Progenitor cell of endocrine pancreas (in vitro differentiated cells): ENCODE measurements at regions not wholly inside any gene's neighbourhood (a gene's known extent, or its start where the extent isn't known, plus 50 kb on each side); places are given as distances from the start of the nearest gene placed in this dataset.

Experiments used
- DNase-seq: peaks from one replicate; pipeline ENCODE4 v3.0.0; 2021; ENCODE audit warnings: low spot score; ENCODE audit not compliant: unreplicated experiment
- H3K27ac Mint-ChIP-seq: 2 replicates; pipeline ENCODE4 v1.8.0; 2021; ENCODE audit warnings: mild to moderate bottlenecking, moderate library complexity, mixed read lengths
- H3K27me3 Mint-ChIP-seq: 2 replicates; pipeline ENCODE4 v1.8.0; 2021; ENCODE audit warnings: mixed read lengths
- H3K36me3 Mint-ChIP-seq: 2 replicates; pipeline ENCODE4 v1.8.0; 2022; ENCODE audit warnings: mixed read lengths; ENCODE audit not compliant: insufficient read depth
- H3K4me1 Mint-ChIP-seq: 2 replicates; pipeline ENCODE4 v1.8.0; 2021; ENCODE audit warnings: low read depth, mixed read lengths
- H3K4me3 Mint-ChIP-seq: 2 replicates; pipeline ENCODE4 v1.8.0; 2021; ENCODE audit warnings: low read depth, mild to moderate bottlenecking, moderate library complexity, mixed read lengths
- H3K9me3 Mint-ChIP-seq: 2 replicates; pipeline ENCODE4 v1.8.0; 2021; ENCODE audit warnings: low read depth, mixed read lengths
- TF ChIP-seq, protein P1 (sequence below): fragments of 200-600 bp; sonication (generic); IDR thresholded peaks from one replicate; pipeline ENCODE4 v1.5.0; 2021; ENCODE audit warnings: antibody characterized with exemption, mild to moderate bottlenecking; ENCODE audit not compliant: unreplicated experiment

DNA sequence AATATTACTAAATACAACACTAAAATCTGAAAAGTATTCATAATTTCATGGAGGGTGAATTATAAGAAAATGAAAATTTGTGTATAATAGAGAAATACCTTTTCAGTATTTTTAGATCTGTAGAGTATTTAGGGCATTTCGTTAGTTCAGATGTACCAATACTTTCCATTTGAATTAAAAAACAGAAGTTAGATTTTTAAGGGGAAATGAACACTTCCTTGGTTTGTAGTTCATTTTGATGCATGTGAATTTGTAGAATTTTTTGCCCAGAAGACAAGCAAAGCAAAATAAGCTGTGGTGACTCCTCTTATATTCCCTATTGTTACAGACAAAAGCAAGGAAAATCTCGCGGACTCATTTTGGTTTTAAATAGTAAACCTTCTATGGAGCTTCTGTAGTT is 209.0 kb upstream of the RPS23 start:
- Mint-ChIP-seq H3K9me3 (peaks cover 2% of the 10 kb centered on the region), H3K4me3 (no peak overlapping the region), H3K4me1 (peaks cover 7% of the 10 kb centered on the region), H3K36me3 (no peaks in the 10 kb centered on the region), H3K27me3 (no peaks in the 10 kb centered on the region), H3K27ac (no peak overlapping the region)
- no peak for DNase-seq
- TF ChIP-seq, protein P1, sequence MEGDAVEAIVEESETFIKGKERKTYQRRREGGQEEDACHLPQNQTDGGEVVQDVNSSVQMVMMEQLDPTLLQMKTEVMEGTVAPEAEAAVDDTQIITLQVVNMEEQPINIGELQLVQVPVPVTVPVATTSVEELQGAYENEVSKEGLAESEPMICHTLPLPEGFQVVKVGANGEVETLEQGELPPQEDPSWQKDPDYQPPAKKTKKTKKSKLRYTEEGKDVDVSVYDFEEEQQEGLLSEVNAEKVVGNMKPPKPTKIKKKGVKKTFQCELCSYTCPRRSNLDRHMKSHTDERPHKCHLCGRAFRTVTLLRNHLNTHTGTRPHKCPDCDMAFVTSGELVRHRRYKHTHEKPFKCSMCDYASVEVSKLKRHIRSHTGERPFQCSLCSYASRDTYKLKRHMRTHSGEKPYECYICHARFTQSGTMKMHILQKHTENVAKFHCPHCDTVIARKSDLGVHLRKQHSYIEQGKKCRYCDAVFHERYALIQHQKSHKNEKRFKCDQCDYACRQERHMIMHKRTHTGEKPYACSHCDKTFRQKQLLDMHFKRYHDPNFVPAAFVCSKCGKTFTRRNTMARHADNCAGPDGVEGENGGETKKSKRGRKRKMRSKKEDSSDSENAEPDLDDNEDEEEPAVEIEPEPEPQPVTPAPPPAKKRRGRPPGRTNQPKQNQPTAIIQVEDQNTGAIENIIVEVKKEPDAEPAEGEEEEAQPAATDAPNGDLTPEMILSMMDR = no peak

DNA sequence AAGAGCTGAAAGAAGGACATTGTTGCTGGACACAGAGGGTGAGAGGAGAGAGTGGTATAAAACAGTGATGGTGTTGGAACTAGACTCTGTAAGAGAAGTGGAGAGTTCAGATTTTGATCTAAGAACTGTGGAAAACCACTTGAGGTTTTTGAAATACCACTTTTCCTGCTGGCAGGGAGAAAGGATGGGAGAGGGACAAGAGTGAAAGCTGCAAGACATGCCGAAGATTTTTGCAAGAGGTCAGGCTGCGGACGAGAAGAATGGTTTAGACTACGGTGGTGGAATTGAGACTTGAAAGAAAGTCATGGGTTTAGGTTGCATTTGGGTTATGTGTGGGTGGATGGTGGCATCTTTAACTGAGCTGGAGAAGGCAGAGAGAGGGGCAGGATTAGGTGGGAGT is 202.2 kb upstream of the RPS23 start:
- H3K27me3 Mint-ChIP-seq = no peaks in the 10 kb centered on the region

DNA sequence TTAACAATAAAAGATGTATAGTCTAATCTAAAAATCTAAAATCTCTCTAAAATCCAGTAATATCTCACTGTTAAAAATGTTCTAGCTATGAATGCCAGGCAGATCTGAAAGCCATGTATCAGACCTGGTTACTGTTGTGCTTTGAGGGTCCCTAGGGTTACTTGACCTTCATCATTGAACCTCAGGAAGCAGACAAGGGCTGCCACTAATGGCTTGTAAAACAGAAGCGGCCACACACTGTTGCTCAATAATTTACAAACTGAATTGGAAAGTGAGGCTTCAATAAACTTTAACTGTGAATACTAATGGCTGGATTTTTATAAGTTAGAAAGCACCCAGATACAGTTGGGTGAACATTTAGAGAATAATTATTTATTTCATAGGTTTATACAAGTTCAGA is 198.0 kb upstream of the RPS23 start:
- no peaks in the 10 kb centered on the region for H3K36me3 Mint-ChIP-seq
- no peaks in the 10 kb centered on the region for H3K27me3 Mint-ChIP-seq
- TF ChIP-seq, protein P1 = no peak
- H3K4me1 Mint-ChIP-seq = peaks cover 16% of the 10 kb centered on the region
- no peak for DNase-seq
- H3K27ac Mint-ChIP-seq = no peak overlapping the region
- no peaks in the 10 kb centered on the region for H3K9me3 Mint-ChIP-seq
- H3K4me3 Mint-ChIP-seq = no peak overlapping the region

More for the DNA sequence above, 202.2 kb upstream of the RPS23 start:
- DNase-seq = no peak
- TF ChIP-seq, protein P1 = no peak
- H3K4me3 Mint-ChIP-seq = no peak overlapping the region
- H3K27ac Mint-ChIP-seq = no peak overlapping the region
- peaks cover 2% of the 10 kb centered on the region for H3K9me3 Mint-ChIP-seq
- no peaks in the 10 kb centered on the region for H3K36me3 Mint-ChIP-seq
- peaks cover 11% of the 10 kb centered on the region for H3K4me1 Mint-ChIP-seq

DNA sequence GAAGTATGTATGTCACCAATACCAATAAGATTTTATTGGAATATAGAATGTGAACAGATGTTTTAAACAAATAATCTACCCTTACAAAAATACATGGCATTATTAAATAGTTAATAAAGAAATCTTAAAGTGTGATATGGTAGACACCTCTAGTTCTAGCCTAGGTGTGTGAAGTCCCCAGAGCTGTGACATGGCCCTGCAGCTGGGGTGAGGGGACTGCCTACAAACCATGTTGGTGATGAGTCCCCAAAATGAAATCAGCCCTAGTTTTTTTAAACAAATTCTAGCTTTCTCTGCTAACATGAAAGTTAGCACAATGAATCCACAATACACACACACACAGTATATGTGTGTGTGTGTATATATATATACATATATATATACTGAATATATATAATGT is 195.1 kb upstream of the RPS23 start:
- Mint-ChIP-seq H3K27ac (no peak overlapping the region), H3K4me1 (peaks cover 26% of the 10 kb centered on the region), H3K9me3 (no peaks in the 10 kb centered on the region), H3K4me3 (no peak overlapping the region), H3K27me3 (no peaks in the 10 kb centered on the region), H3K36me3 (no peaks in the 10 kb centered on the region)
- TF ChIP-seq, protein P1 = no peak
- DNase-seq = no peak

DNA sequence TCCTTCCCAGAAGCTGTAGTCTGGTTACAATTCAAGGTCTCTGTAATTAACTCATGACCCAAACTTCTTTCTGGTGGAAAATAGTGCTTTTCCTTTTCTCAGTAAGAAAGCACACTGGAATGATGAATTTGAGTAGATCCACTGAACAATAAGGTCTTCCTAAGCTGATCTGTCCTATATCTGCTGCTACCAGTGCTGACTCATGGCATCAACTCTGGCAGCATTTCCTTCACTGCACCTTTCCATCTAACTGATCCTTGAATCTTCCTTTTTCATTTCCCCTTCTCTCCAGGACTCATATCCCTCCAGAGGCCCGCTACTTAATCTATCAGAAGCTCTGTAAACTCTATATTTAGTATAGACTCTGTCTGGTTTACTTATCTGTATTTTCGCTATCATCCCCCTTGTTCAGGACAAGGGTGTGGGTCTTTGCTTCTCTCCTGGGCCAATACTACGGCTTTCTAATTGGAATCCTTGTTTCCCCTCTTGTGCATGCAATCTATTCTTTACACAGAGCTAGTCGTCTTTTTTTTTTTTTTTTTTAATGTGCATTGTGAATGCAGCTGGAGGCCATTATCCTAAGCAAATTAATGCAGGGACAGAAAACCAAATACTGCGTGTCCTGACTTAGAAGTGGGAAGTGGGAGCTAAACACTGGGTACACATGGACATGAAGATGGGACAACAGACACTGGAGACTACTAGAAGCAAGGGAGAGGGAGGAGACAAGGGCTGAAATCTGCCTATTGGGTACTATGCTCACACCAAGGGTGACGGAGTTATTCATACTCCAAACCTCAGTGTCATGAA is 192.2 kb upstream of the RPS23 start:
- no peaks in the 10 kb centered on the region for H3K27me3 Mint-ChIP-seq
- DNase-seq = no peak
- no peaks in the 10 kb centered on the region for H3K36me3 Mint-ChIP-seq
- H3K4me3 Mint-ChIP-seq = no peak overlapping the region
- H3K9me3 Mint-ChIP-seq = no peaks in the 10 kb centered on the region
- H3K27ac Mint-ChIP-seq = no peak overlapping the region
- TF ChIP-seq, protein P1 = no peak
- peaks cover 23% of the 10 kb centered on the region for H3K4me1 Mint-ChIP-seq
